Panc1 (cell line): ENCODE measurements at regions not wholly inside any gene's neighbourhood (a gene's known extent, or its start where the extent isn't known, plus 50 kb on each side); places are given as distances from the start of the nearest gene placed in this dataset.

Experiments
- ATAC-seq: fragments of 200-7000 bp; cut with Tn5 transposase; 2 replicates; pipeline ENCODE4 v1.9.1; 2020; ENCODE audit warnings: mild to moderate bottlenecking, moderate library complexity
- BruUV-seq: library from RNA; stranded (reverse); fragments of 400-500 nt; replicated peaks from 2 replicates; lab custom pipeline; 2021; lab: Mats Ljungman, UMichigan
- CTCF ChIA-PET: fragments of 300-600 bp; sonication (Branson Sonifier 250); formaldehyde crosslinking; loops from one replicate; lab custom pipeline; 2022; ENCODE audit warnings: antibody characterized with exemption; lab: Charles Lee
- POLR2A ChIA-PET: fragments of 300-600 bp; sonication (Branson Sonifier 250); formaldehyde crosslinking; loops from one replicate; lab custom pipeline; 2022; ENCODE audit warnings: antibody characterized with exemption; lab: Charles Lee
- DNase-seq: peaks from one replicate; pipeline ENCODE4 v3.0.0-alpha.2; 2010; ENCODE audit warnings: low read depth, low spot score
- H3K27ac ChIP-seq: 2 replicates; pipeline ENCODE4 v1.5.1; 2011; ENCODE audit warnings: mild to moderate bottlenecking, low read length, inconsistent platforms
- H3K27me3 ChIP-seq: fragments of 200-500 bp; sonication (Bioruptor generic); 2 replicates; pipeline ENCODE4 v1.6.0; 2014; ENCODE audit warnings: low read length, inconsistent platforms; ENCODE audit not compliant: control insufficient read depth, insufficient read depth
- H3K36me3 ChIP-seq: fragments of 200-500 bp; sonication (Bioruptor generic); 2 replicates; pipeline ENCODE4 v1.5.1; 2014; ENCODE audit warnings: inconsistent platforms, mild to moderate bottlenecking, low read length, moderate library complexity; ENCODE audit not compliant: control insufficient read depth, insufficient read depth
- H3K4me1 ChIP-seq: 2 replicates; pipeline ENCODE4 v1.5.1; 2011; ENCODE audit warnings: inconsistent platforms, mild to moderate bottlenecking, low read length, moderate library complexity; ENCODE audit not compliant: control insufficient read depth, insufficient read depth
- H3K4me3 ChIP-seq, 2 experiments: 2 replicates each; pipeline ENCODE4 v1.5.1; 2011 to 2012; ENCODE audit warnings: low read depth in 2 of 2, low read length in 2 of 2, mild to moderate bottlenecking in 2 of 2, inconsistent platforms in 1 of 2, moderate library complexity in 1 of 2
- H3K9me3 ChIP-seq: fragments of 200-500 bp; sonication (Bioruptor generic); 2 replicates; pipeline ENCODE4 v1.5.1; 2014; ENCODE audit warnings: low read depth, mild to moderate bottlenecking, inconsistent platforms, low read length, moderate library complexity; ENCODE audit not compliant: control insufficient read depth, insufficient read depth
- POLR2AphosphoS5 ChIP-seq: IDR thresholded peaks from 2 replicates; pipeline ENCODE4 v1.6.1; 2012; ENCODE audit warnings: mild to moderate bottlenecking, low read depth, low read length, moderate library complexity
- SIN3A ChIP-seq: IDR thresholded peaks from 2 replicates; pipeline ENCODE4 v1.6.1; 2012; ENCODE audit warnings: low read depth, mild to moderate bottlenecking, low read length, moderate library complexity, borderline replicate concordance; ENCODE audit not compliant: insufficient read depth
- TCF7L2 ChIP-seq: IDR thresholded peaks from 2 replicates; pipeline ENCODE4 v1.6.1; 2011; ENCODE audit warnings: mild to moderate bottlenecking, low read depth, low read length, inconsistent platforms
- in situ Hi-C: cut with HindIII; loops from 2 replicates; pipeline ENCODE4 v1.10.0; 2016; ENCODE audit warnings: low sequenced_read_pairs, low pct_unique_long_range_greater_than_20kb
- intact Hi-C: fragments of 100-400 bp; cut with micrococcal nuclease; formaldehyde crosslinking; loops from one replicate; pipeline ENCODE4 v1.10.0; 2022; ENCODE audit not compliant: unreplicated experiment
- TF ChIP-seq, protein P1 (sequence below), 2 experiments: IDR thresholded peaks; 2 replicates each; pipeline ENCODE4 v1.6.1; 2011 to 2012; ENCODE audit warnings: low read depth in 2 of 2, control low read depth in 1 of 2, low read length in 1 of 2, mild to moderate bottlenecking in 1 of 2, moderate library complexity in 1 of 2; ENCODE audit not compliant: insufficient read depth in 1 of 2
- TF ChIP-seq, protein P2 (sequence below): fragments of 450-650 bp; IDR thresholded peaks from 2 replicates; pipeline ENCODE4 v1.5.1; 2017; ENCODE audit warnings: mild to moderate bottlenecking

DNA sequence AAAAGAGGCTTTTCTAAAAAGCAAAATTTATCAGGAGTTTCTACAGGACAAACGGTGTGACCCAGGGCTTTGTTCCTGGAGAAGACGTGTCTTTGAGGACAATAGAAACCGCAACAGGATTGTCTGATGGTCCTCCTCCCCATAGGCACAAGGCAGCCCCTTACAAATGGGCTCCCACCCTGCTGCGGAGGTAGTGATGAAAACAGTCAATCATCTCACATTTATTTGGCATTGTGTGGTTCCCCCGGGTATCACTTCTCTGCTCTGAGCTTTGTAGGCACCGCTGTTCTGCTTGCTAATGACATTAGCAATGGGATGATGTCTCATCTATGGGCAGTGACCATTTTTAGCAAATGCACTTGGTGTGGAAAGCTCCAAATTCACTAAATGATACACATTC is 155.5 kb upstream of the TMPO start:
- Histone ChIP-seq H3K27me3 (no peaks in the 10 kb centered on the region), H3K36me3 (no peaks in the 10 kb centered on the region), H3K4me1 (no peaks in the 10 kb centered on the region), H3K4me3 (no peak overlapping the region), H3K27ac (no peak overlapping the region), H3K9me3 (no peaks in the 10 kb centered on the region)
- ChIA-PET CTCF (no interaction called here), POLR2A (no interaction called here)
- in situ Hi-C loops: no loop called here
- intact Hi-C loops: no loop called here
- TF ChIP-seq SIN3A: no peak
- TF ChIP-seq, protein P1, sequence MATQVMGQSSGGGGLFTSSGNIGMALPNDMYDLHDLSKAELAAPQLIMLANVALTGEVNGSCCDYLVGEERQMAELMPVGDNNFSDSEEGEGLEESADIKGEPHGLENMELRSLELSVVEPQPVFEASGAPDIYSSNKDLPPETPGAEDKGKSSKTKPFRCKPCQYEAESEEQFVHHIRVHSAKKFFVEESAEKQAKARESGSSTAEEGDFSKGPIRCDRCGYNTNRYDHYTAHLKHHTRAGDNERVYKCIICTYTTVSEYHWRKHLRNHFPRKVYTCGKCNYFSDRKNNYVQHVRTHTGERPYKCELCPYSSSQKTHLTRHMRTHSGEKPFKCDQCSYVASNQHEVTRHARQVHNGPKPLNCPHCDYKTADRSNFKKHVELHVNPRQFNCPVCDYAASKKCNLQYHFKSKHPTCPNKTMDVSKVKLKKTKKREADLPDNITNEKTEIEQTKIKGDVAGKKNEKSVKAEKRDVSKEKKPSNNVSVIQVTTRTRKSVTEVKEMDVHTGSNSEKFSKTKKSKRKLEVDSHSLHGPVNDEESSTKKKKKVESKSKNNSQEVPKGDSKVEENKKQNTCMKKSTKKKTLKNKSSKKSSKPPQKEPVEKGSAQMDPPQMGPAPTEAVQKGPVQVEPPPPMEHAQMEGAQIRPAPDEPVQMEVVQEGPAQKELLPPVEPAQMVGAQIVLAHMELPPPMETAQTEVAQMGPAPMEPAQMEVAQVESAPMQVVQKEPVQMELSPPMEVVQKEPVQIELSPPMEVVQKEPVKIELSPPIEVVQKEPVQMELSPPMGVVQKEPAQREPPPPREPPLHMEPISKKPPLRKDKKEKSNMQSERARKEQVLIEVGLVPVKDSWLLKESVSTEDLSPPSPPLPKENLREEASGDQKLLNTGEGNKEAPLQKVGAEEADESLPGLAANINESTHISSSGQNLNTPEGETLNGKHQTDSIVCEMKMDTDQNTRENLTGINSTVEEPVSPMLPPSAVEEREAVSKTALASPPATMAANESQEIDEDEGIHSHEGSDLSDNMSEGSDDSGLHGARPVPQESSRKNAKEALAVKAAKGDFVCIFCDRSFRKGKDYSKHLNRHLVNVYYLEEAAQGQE (IDR thresholded peaks at IDR 0.05; ENCODE audit: insufficient read depth in 1 of 2, low read depth in 2 of 2, low read length in 1 of 2): no peak
- TF ChIP-seq, protein P2, sequence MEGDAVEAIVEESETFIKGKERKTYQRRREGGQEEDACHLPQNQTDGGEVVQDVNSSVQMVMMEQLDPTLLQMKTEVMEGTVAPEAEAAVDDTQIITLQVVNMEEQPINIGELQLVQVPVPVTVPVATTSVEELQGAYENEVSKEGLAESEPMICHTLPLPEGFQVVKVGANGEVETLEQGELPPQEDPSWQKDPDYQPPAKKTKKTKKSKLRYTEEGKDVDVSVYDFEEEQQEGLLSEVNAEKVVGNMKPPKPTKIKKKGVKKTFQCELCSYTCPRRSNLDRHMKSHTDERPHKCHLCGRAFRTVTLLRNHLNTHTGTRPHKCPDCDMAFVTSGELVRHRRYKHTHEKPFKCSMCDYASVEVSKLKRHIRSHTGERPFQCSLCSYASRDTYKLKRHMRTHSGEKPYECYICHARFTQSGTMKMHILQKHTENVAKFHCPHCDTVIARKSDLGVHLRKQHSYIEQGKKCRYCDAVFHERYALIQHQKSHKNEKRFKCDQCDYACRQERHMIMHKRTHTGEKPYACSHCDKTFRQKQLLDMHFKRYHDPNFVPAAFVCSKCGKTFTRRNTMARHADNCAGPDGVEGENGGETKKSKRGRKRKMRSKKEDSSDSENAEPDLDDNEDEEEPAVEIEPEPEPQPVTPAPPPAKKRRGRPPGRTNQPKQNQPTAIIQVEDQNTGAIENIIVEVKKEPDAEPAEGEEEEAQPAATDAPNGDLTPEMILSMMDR: no peak
- no peak for TF ChIP-seq POLR2AphosphoS5
- TF ChIP-seq TCF7L2: no peak
- no peak for ATAC-seq
- BruUV-seq: no TSS peak
- DNase-seq: no peak

DNA sequence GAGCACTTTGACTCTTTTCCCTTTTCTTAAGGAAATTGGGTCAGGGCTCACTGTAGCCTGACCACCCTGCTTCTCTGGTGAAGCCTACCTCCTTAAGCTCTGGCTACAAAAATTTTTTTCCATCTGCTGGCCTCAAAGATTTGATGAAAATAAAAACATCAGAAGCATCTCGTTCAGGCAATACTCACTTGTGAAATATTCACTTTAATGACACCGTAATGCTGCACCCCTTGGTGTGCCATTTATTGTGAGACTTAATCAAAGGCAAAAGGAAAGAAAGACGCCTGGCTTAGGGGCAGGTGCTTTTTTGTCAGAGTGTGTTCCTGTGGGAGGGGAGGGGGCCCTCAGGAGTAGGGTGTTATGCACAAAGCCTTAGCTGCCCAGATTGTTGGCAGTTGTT is 155.0 kb upstream of the TMPO start:
- ATAC-seq (no peak), DNase-seq (no peak)
- no TSS peak for BruUV-seq
- ChIA-PET CTCF (no interaction called here), POLR2A (no interaction called here)
- H3K27ac ChIP-seq: no peak overlapping the region
- H3K4me1 ChIP-seq: no peaks in the 10 kb centered on the region
- H3K36me3 ChIP-seq: no peaks in the 10 kb centered on the region
- H3K9me3 ChIP-seq: no peaks in the 10 kb centered on the region
- intact Hi-C loops: no loop called here
- H3K27me3 ChIP-seq: no peaks in the 10 kb centered on the region
- no peak for TF ChIP-seq POLR2AphosphoS5
- H3K4me3 ChIP-seq: no peak overlapping the region
- in situ Hi-C loops: no loop called here

DNA sequence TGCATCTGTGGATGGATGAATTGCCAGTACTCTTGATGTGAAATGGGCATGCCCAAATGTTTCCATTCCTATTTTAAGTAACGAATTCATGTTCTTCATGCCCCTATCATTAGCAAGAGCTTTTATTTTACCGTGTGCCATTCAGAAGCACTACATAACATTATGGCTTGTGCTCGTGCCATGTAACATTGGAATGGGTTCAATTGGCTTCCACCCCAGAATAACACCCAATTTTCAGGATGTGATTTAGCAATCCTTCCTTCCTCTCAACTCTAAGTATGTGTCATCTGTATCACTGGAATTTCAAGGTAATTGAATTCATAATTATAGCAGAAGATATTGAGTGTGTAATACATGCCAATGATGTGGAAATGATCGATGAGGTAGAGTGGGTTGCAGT is 145.8 kb upstream of the TMPO start:
- BruUV-seq: no TSS peak
- DNase-seq (no peak), ATAC-seq (no peak)
- Histone ChIP-seq H3K9me3 (no peaks in the 10 kb centered on the region), H3K27me3 (no peaks in the 10 kb centered on the region), H3K27ac (no peak overlapping the region), H3K36me3 (no peaks in the 10 kb centered on the region), H3K4me1 (no peaks in the 10 kb centered on the region; the same call in 1 of the 2 replicates), H3K4me3 (no peak overlapping the region)
- TF ChIP-seq POLR2AphosphoS5 (no peak), TCF7L2 (no peak), SIN3A (no peak)
- TF ChIP-seq, protein P1 (IDR thresholded peaks at IDR 0.05; ENCODE audit: insufficient read depth in 1 of 2, low read depth in 2 of 2, low read length in 1 of 2): no peak
- TF ChIP-seq, protein P2: no peak
- intact Hi-C loops: no loop called here
- POLR2A ChIA-PET: no interaction called here
- in situ Hi-C loops: no loop called here
- CTCF ChIA-PET: no interaction called here
